ENCODE measurements at regions not wholly inside any gene's neighbourhood (a gene's known extent, or its start where the extent isn't known, plus 50 kb on each side); places are given as distances from the start of the nearest gene placed in this dataset.

DNA sequence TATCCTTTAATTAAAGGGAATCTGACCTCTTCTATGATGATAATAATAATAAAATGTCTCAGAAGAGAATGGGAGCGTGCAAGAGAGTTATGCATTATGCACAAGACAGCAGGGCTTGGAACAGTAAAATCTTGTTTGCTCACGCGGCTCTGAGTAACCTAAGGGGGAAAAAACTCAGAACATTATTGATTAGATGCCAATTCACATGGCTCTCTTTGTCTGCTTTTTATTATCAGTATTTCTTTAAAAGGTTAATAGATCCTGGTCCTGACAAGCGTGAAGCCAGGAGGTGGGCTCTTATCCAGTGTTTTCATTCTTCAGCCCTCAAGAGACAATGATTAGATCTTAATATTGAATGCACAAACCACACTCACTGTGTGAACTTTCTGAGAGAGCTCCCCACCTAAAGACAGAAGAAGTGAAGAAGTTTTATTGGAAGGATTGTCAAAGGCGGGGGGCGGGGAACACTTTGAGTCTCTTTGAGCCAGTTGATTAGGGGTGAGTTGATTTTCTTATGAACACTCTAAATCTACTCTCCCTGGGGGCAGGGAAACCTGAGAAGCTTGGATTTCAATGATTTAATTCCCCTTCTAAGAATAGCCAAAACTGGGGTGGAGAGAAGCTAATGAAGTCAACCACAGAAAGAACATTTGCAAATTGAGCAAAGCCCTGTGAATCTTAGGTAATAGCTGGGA lies 127.5 kb upstream of the CTAGE1 start:
- Histone ChIP-seq H3K27ac (ENCODE audit: control insufficient read depth, insufficient read depth) (no peak overlapping the region), H3K27me3 (replicated peaks in 1 of 2; ENCODE audit: control insufficient read depth in 2 of 2, insufficient read depth in 2 of 2, low read length in 1 of 2) (no peaks in the 10 kb centered on the region), H3K9me3 (replicated peaks; ENCODE audit: control insufficient read depth, insufficient read depth, low read length) (no peaks in the 10 kb centered on the region), H3K79me2 (ENCODE audit: control insufficient read depth, insufficient read depth, low read length) (no peaks in the 10 kb centered on the region), H3K4me3 (no peak overlapping the region), H4K20me1 (ENCODE audit: control insufficient read depth, insufficient read depth) (no peaks in the 10 kb centered on the region), H3K4me1 (ENCODE audit: control insufficient read depth, insufficient read depth, low read length) (no peaks in the 10 kb centered on the region), H3K36me3 (ENCODE audit: control insufficient read depth in 2 of 2, insufficient read depth in 2 of 2, low read length in 1 of 2) (no peaks in the 10 kb centered on the region), H2AFZ (ENCODE audit: control insufficient read depth, low read depth, low read length) (no peak overlapping the region), H3K4me2 (ENCODE audit: control insufficient read depth, insufficient read depth) (no peak overlapping the region), H3K9ac (ENCODE audit: control insufficient read depth, insufficient read depth, low read length) (no peak overlapping the region)
- ChIA-PET POLR2A (no interaction called here), RAD21 (ENCODE audit: unreplicated experiment) (no interaction called here), SMC1A (ENCODE audit: uncharacterized antibody, unreplicated experiment) (interaction anchor here (0.5 to 0.7 kb wide), 2 partner anchors 81 to 161 kb away, joined by 3 read pairs; no protein-coding TSS in a partner anchor), CTCF (no interaction called here)
- no TSS peak for BruUV-seq (replicated peaks)
- WGBS (ENCODE audit: insufficient coverage, insufficient replicate concordance, low lambda C conversion rate, missing lambda C conversion rate): 22% methylated on average over 6 of the region's 6 CpGs
- FAIRE-seq (no peak), ATAC-seq (no peak), DNase-seq (ENCODE audit: low read depth, low spot score) (no peak)
- in situ Hi-C loops (cut with MboI): no loop called here
- intact Hi-C loops (cut with micrococcal nuclease; ENCODE audit: unreplicated experiment): no loop called here
- TF ChIP-seq, protein P1, sequence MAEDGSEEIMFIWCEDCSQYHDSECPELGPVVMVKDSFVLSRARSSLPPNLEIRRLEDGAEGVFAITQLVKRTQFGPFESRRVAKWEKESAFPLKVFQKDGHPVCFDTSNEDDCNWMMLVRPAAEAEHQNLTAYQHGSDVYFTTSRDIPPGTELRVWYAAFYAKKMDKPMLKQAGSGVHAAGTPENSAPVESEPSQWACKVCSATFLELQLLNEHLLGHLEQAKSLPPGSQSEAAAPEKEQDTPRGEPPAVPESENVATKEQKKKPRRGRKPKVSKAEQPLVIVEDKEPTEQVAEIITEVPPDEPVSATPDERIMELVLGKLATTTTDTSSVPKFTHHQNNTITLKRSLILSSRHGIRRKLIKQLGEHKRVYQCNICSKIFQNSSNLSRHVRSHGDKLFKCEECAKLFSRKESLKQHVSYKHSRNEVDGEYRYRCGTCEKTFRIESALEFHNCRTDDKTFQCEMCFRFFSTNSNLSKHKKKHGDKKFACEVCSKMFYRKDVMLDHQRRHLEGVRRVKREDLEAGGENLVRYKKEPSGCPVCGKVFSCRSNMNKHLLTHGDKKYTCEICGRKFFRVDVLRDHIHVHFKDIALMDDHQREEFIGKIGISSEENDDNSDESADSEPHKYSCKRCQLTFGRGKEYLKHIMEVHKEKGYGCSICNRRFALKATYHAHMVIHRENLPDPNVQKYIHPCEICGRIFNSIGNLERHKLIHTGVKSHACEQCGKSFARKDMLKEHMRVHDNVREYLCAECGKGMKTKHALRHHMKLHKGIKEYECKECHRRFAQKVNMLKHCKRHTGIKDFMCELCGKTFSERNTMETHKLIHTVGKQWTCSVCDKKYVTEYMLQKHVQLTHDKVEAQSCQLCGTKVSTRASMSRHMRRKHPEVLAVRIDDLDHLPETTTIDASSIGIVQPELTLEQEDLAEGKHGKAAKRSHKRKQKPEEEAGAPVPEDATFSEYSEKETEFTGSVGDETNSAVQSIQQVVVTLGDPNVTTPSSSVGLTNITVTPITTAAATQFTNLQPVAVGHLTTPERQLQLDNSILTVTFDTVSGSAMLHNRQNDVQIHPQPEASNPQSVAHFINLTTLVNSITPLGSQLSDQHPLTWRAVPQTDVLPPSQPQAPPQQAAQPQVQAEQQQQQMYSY (CRISPR knock-in tag; IDR thresholded peaks at IDR 0.05): no peak
- TF ChIP-seq IRF4 (IDR thresholded peaks at IDR 0.05; ENCODE audit: low read depth, low read length) (no peak), TCF3 (IDR thresholded peaks at IDR 0.05; ENCODE audit: borderline replicate concordance, insufficient read depth, low read depth, low read length) (no peak), TCF12 (IDR thresholded peaks at IDR 0.05; ENCODE audit: low read depth, low read length) (no peak), BHLHE40 (IDR thresholded peaks at IDR 0.05; ENCODE audit: borderline replicate concordance in 1 of 2, low read depth in 2 of 2, low read length in 1 of 2) (no peak), NR2C2 (IDR thresholded peaks at IDR 0.05; ENCODE audit: borderline replicate concordance, control insufficient read depth, insufficient read length, low read depth) (no peak), DPF2 (IDR thresholded peaks at IDR 0.05) (no peak), TBL1XR1 (IDR thresholded peaks at IDR 0.05; ENCODE audit: low read depth, low read length) (no peak), ZSCAN29 (IDR thresholded peaks at IDR 0.05) (no peak), KAT2A (conservative IDR thresholded peaks at IDR 0.05; ENCODE audit: control insufficient read depth, low read depth, low read length) (no peak), ATF7 (IDR thresholded peaks at IDR 0.05; ENCODE audit: low read depth) (no peak), NFXL1 (IDR thresholded peaks at IDR 0.05; ENCODE audit: borderline replicate concordance) (no peak), SP1 (IDR thresholded peaks at IDR 0.05; ENCODE audit: low read depth, low read length) (no peak), CBFB (IDR thresholded peaks at IDR 0.05; ENCODE audit: low read depth) (no peak), POLR2A (IDR thresholded peaks at IDR 0.05; ENCODE audit: low read depth, low read length) (no peak)
- TF ChIP-seq, protein P2, sequence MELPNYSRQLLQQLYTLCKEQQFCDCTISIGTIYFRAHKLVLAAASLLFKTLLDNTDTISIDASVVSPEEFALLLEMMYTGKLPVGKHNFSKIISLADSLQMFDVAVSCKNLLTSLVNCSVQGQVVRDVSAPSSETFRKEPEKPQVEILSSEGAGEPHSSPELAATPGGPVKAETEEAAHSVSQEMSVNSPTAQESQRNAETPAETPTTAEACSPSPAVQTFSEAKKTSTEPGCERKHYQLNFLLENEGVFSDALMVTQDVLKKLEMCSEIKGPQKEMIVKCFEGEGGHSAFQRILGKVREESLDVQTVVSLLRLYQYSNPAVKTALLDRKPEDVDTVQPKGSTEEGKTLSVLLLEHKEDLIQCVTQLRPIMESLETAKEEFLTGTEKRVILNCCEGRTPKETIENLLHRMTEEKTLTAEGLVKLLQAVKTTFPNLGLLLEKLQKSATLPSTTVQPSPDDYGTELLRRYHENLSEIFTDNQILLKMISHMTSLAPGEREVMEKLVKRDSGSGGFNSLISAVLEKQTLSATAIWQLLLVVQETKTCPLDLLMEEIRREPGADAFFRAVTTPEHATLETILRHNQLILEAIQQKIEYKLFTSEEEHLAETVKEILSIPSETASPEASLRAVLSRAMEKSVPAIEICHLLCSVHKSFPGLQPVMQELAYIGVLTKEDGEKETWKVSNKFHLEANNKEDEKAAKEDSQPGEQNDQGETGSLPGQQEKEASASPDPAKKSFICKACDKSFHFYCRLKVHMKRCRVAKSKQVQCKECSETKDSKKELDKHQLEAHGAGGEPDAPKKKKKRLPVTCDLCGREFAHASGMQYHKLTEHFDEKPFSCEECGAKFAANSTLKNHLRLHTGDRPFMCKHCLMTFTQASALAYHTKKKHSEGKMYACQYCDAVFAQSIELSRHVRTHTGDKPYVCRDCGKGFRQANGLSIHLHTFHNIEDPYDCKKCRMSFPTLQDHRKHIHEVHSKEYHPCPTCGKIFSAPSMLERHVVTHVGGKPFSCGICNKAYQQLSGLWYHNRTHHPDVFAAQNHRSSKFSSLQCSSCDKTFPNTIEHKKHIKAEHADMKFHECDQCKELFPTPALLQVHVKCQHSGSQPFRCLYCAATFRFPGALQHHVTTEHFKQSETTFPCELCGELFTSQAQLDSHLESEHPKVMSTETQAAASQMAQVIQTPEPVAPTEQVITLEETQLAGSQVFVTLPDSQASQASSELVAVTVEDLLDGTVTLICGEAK (IDR thresholded peaks at IDR 0.05; ENCODE audit: borderline replicate concordance): no peak
- TF ChIP-seq, protein P3, sequence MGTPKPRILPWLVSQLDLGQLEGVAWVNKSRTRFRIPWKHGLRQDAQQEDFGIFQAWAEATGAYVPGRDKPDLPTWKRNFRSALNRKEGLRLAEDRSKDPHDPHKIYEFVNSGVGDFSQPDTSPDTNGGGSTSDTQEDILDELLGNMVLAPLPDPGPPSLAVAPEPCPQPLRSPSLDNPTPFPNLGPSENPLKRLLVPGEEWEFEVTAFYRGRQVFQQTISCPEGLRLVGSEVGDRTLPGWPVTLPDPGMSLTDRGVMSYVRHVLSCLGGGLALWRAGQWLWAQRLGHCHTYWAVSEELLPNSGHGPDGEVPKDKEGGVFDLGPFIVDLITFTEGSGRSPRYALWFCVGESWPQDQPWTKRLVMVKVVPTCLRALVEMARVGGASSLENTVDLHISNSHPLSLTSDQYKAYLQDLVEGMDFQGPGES (IDR thresholded peaks at IDR 0.05): no peak

Measured in GM12878 (cell line).